HL-60 (cell line): ENCODE measurements at regions not wholly inside any gene's neighbourhood (a gene's known extent, or its start where the extent isn't known, plus 50 kb on each side); places are given as distances from the start of the nearest gene placed in this dataset.

ENCODE experiments used
- DNase-seq, 2 experiments: peaks; one replicate each; pipeline ENCODE4 v3.0.0-alpha.2; 2010 to 2020; ENCODE audit warnings: low read depth in 1 of 2, low spot score in 1 of 2
- H3K27ac ChIP-seq: fragments of 250-450 bp; sonication (Bioruptor Pico); replicated peaks from 2 replicates; pipeline ENCODE4 v1.5.1; 2020; ENCODE audit warnings: mild to moderate bottlenecking, moderate library complexity
- H3K27me3 ChIP-seq: fragments of 250-450 bp; sonication (Bioruptor Pico); 2 replicates; pipeline ENCODE4 v1.5.1; 2021; ENCODE audit warnings: mild to moderate bottlenecking, moderate library complexity; ENCODE audit not compliant: insufficient read depth, poor library complexity, severe bottlenecking
- H3K4me3 ChIP-seq: replicated peaks from 2 replicates; pipeline ENCODE4 v1.5.1; 2011; ENCODE audit warnings: mild to moderate bottlenecking, control low read depth, low read length; ENCODE audit not compliant: insufficient read depth
- CTCF ChIP-seq: IDR thresholded peaks from one replicate; pipeline ENCODE4 v1.5.1; 2011; ENCODE audit warnings: low read length, control low read depth, inconsistent platforms; ENCODE audit not compliant: insufficient read depth
- GABPA ChIP-seq: IDR thresholded peaks from 2 replicates; pipeline ENCODE4 v1.6.1; 2012; ENCODE audit warnings: low read depth
- POLR2AphosphoS5 ChIP-seq: IDR thresholded peaks from 2 replicates; pipeline ENCODE4 v1.6.1; 2012; ENCODE audit warnings: low read depth
- REST ChIP-seq: IDR thresholded peaks from 2 replicates; pipeline ENCODE4 v1.6.1; 2012; ENCODE audit warnings: low read depth; ENCODE audit not compliant: insufficient replicate concordance
- SPI1 ChIP-seq: IDR thresholded peaks from 2 replicates; pipeline ENCODE4 v1.6.1; 2012; ENCODE audit warnings: low read depth, mild to moderate bottlenecking, borderline replicate concordance

GRCh38 chr16:50992350-50993032, 158.6 kb downstream of the SALL1 start:
- Histone ChIP-seq H3K27ac (no peak overlapping the region), H3K27me3 (no peaks in the 10 kb centered on the region), H3K4me3 (no peak overlapping the region)
- TF ChIP-seq POLR2AphosphoS5 (no peak), CTCF (no peak), SPI1 (no peak), REST (no peak), GABPA (no peak)
- no peak for DNase-seq

GRCh38 chr16:50991436-50991835, 159.6 kb downstream of the SALL1 start:
- Histone ChIP-seq H3K27me3 (no peaks in the 10 kb centered on the region), H3K27ac (no peak overlapping the region), H3K4me3 (no peak overlapping the region)
- no peak for DNase-seq
- no peak for TF ChIP-seq REST
- TF ChIP-seq POLR2AphosphoS5: no peak

- no peak for TF ChIP-seq SPI1
- no peak for TF ChIP-seq POLR2AphosphoS5
- no peak for TF ChIP-seq CTCF
- TF ChIP-seq GABPA: no peak
- TF ChIP-seq REST: no peak
- H3K4me3 ChIP-seq: no peak overlapping the region
- DNase-seq: no peak
- H3K27ac ChIP-seq: no peak overlapping the region
- H3K27me3 ChIP-seq: no peaks in the 10 kb centered on the region
These were observed 160.1 kb downstream of the SALL1 start for GRCh38 chr16:50991006-50991405.
